ENCODE measurements at regions not wholly inside any gene's neighbourhood (a gene's known extent, or its start where the extent isn't known, plus 50 kb on each side); places are given as distances from the start of the nearest gene placed in this dataset.

GRCh38 chr5:2983583-2984300 lies 232.3 kb upstream of the IRX2 start:
- Histone ChIP-seq H3K27me3 (peaks cover 0 to 1% (median 0%) of the 10 kb centered on the region in 4 donors), H3K36me3 (no peaks in the 10 kb centered on the region), H3K9me3 (no peaks in the 10 kb centered on the region), H3K4me3 (no peak overlapping the region), H3K27ac (no peak overlapping the region), H3K4me1 (no peaks in the 10 kb centered on the region)
- ATAC-seq, result no peak
- intact Hi-C loops (cut with DNase I), result no loop called here
- FAIRE-seq, result no peak
- DNase-seq, result no peak
- no peak for TF ChIP-seq CTCF (IDR thresholded peaks at IDR 0.05)
- 54 to 57% methylated on average over 13 of the region's 13 CpGs for whole genome bisulfite sequencing, 2 donors

GRCh38 chr5:2981652-2982051 lies 230.2 kb upstream of the IRX2 start:
- FAIRE-seq (no peak), DNase-seq (no peak), ATAC-seq (no peak)
- no peak for TF ChIP-seq CTCF (IDR thresholded peaks at IDR 0.05)
- no peaks in the 10 kb centered on the region for H3K36me3 ChIP-seq
- WGBS, 2 donors, result 59 to 73% methylated on average over 9 of the region's 9 CpGs
- no peaks in the 10 kb centered on the region for H3K27me3 ChIP-seq
- H3K4me1 ChIP-seq, result no peaks in the 10 kb centered on the region
- no peaks in the 10 kb centered on the region for H3K9me3 ChIP-seq
- no peak overlapping the region for H3K27ac ChIP-seq
- H3K4me3 ChIP-seq, result no peak overlapping the region
- intact Hi-C loops (cut with DNase I), result no loop called here

GRCh38 chr5:2981035-2981434 lies 229.6 kb upstream of the IRX2 start:
- no peak for ATAC-seq
- no peak overlapping the region for H3K27ac ChIP-seq
- no peaks in the 10 kb centered on the region for H3K27me3 ChIP-seq
- TF ChIP-seq CTCF (IDR thresholded peaks at IDR 0.05), result no peak
- intact Hi-C loops (cut with DNase I), result no loop called here
- no peak overlapping the region for H3K4me3 ChIP-seq
- H3K9me3 ChIP-seq, result no peaks in the 10 kb centered on the region
- no peak for FAIRE-seq
- no peaks in the 10 kb centered on the region for H3K36me3 ChIP-seq
- DNase-seq, result no peak
- H3K4me1 ChIP-seq, result no peaks in the 10 kb centered on the region
- WGBS, 2 donors, result 63 to 72% methylated on average over 9 of the region's 9 CpGs

GRCh38 chr5:2960294-2960693 lies 208.8 kb upstream of the IRX2 start:
- FAIRE-seq (no peak), DNase-seq (no peak), ATAC-seq (no peak)
- peaks cover 0 to 6% (median 0%) of the 10 kb centered on the region in 4 donors for H3K27me3 ChIP-seq
- H3K36me3 ChIP-seq, result no peaks in the 10 kb centered on the region
- H3K4me1 ChIP-seq, result no peaks in the 10 kb centered on the region
- H3K4me3 ChIP-seq, result no peak overlapping the region
- intact Hi-C loops (cut with DNase I), result no loop called here
- no peak for TF ChIP-seq CTCF (IDR thresholded peaks at IDR 0.05)
- no peak overlapping the region for H3K27ac ChIP-seq
- H3K9me3 ChIP-seq, result no peaks in the 10 kb centered on the region
- WGBS, 2 donors, result 22 to 36% methylated on average over 2 of the region's 2 CpGs

- no peaks in the 10 kb centered on the region for H3K9me3 ChIP-seq
- TF ChIP-seq CTCF (IDR thresholded peaks at IDR 0.05), result no peak
- H3K4me1 ChIP-seq, result no peaks in the 10 kb centered on the region
- no peak for ATAC-seq
- DNase-seq, result no peak
- intact Hi-C loops (cut with DNase I), result no loop called here
- H3K4me3 ChIP-seq, result no peak overlapping the region
- 48 to 69% methylated on average over 2 of the region's 2 CpGs for WGBS, 2 donors
- no peak for FAIRE-seq
- H3K27me3 ChIP-seq, result peaks cover 0 to 6% (median 0%) of the 10 kb centered on the region in 4 donors
- H3K27ac ChIP-seq, result no peak overlapping the region
- no peaks in the 10 kb centered on the region for H3K36me3 ChIP-seq
Measured at GRCh38 chr5:2958976-2959375, 207.5 kb upstream of the IRX2 start.

Data from pancreas (tissue), 10 donors.